ENCODE measurements at regions not wholly inside any gene's neighbourhood (a gene's known extent, or its start where the extent isn't known, plus 50 kb on each side); places are given as distances from the start of the nearest gene placed in this dataset.

GRCh38 chr18:39751161-39751560 is 2185.6 kb upstream of the CELF4 start:
- Histone ChIP-seq H3F3A (replicated peaks; ENCODE audit: low read depth) (no peaks in the 10 kb centered on the region), H3K36me3 (ENCODE audit: insufficient read depth) (peaks cover 21% of the 10 kb centered on the region), H3K4me3 (no peak overlapping the region), H3K79me2 (replicated peaks; ENCODE audit: insufficient read depth) (peaks cover 31% of the 10 kb centered on the region), H3K27ac (ENCODE audit: low read depth) (no peak overlapping the region), H2AFZ (no peak overlapping the region), H3K4me2 (no peak overlapping the region), H3K4me1 (ENCODE audit: insufficient read depth) (no peaks in the 10 kb centered on the region), H4K20me1 (replicated peaks; ENCODE audit: insufficient read depth) (no peaks in the 10 kb centered on the region; the same call in 1 of the 2 replicates), H3K27me3 (ENCODE audit: insufficient read depth) (no peaks in the 10 kb centered on the region), H3K9me2 (ENCODE audit: insufficient read depth) (peaks cover 9% of the 10 kb centered on the region; the same call in 1 of the 2 replicates)
- H3K27me3 Mint-ChIP-seq (ENCODE audit: insufficient read depth, low read depth, poor library complexity): no peaks in the 10 kb centered on the region
- H3K9me3 Mint-ChIP-seq: peaks cover 22% of the 10 kb centered on the region
- DNase-seq (ENCODE audit: low spot score): no peak
- ATAC-seq: no peak
- no peak overlapping the region for H3K27ac Mint-ChIP-seq
- TF ChIP-seq POLR2AphosphoS5 (IDR thresholded peaks at IDR 0.05; ENCODE audit: low read depth): no peak
- no peak for TF ChIP-seq CTCF (conservative IDR thresholded peaks at IDR 0.05; ENCODE audit: low read depth in 2 of 2)
- TF ChIP-seq NANOG (IDR thresholded peaks at IDR 0.05; ENCODE audit: borderline replicate concordance): no peak
- no peak for TF ChIP-seq CREB1 (CRISPR knock-in tag; IDR thresholded peaks at IDR 0.05; ENCODE audit: low read depth)
- TF ChIP-seq ZNF331 (CRISPR knock-in tag; IDR thresholded peaks at IDR 0.05; ENCODE audit: low read depth): no peak
- no peak for TF ChIP-seq ZNF462 (CRISPR knock-in tag; IDR thresholded peaks at IDR 0.05)
- no peak for TF ChIP-seq JUNB (IDR thresholded peaks at IDR 0.05; ENCODE audit: unreplicated experiment)
- TF ChIP-seq STAT1 (IDR thresholded peaks at IDR 0.05; ENCODE audit: unreplicated experiment): no peak
- TF ChIP-seq ZNF114 (CRISPR knock-in tag; IDR thresholded peaks at IDR 0.05): no peak
- no peak for TF ChIP-seq EZH2phosphoT487 (IDR thresholded peaks at IDR 0.05; ENCODE audit: unreplicated experiment)
- no peak for TF ChIP-seq REST (IDR thresholded peaks at IDR 0.05; ENCODE audit: unreplicated experiment)
- no peak for TF ChIP-seq EZH2 (IDR thresholded peaks at IDR 0.05; ENCODE audit: low read depth, unreplicated experiment)
- TF ChIP-seq ETS1 (IDR thresholded peaks at IDR 0.05): no peak
- H3K36me3 Mint-ChIP-seq (ENCODE audit: low read depth): peaks cover 20% of the 10 kb centered on the region
- no peak overlapping the region for H3K4me3 Mint-ChIP-seq
- H3K4me1 Mint-ChIP-seq: no peaks in the 10 kb centered on the region

Measured in GM23338 (cell line).